IMR-90 (cell line): ENCODE measurements at regions not wholly inside any gene's neighbourhood (a gene's known extent, or its start where the extent isn't known, plus 50 kb on each side); places are given as distances from the start of the nearest gene placed in this dataset.

Source experiments
- ATAC-seq: fragments of 200-7000 bp; cut with Tn5 transposase; 2 replicates; pipeline ENCODE4 v1.9.1; 2020; ENCODE audit warnings: low read depth, mild to moderate bottlenecking, moderate library complexity
- BruUV-seq: library from RNA; stranded (reverse); fragments of 400-500 nt; replicated peaks from 2 replicates; lab custom pipeline; 2021; lab: Mats Ljungman, UMichigan
- CTCF ChIA-PET: fragments of 300-600 bp; formaldehyde crosslinking; extraction: SDS; loops from one replicate; lab custom pipeline; 2021; ENCODE audit warnings: antibody characterized with exemption; lab: Yijun Ruan, JAX
- POLR2A ChIA-PET: fragments of 300-600 bp; sonication (Branson Sonifier 250); formaldehyde crosslinking; loops from one replicate; lab custom pipeline; 2022; ENCODE audit warnings: antibody characterized with exemption; ENCODE audit not compliant: unreplicated experiment; lab: Charles Lee
- DNase-seq: peaks from one replicate; pipeline ENCODE4 v3.0.0; 2013
- H2AFZ ChIP-seq: replicated peaks from 2 replicates; pipeline ENCODE3; 2013; ENCODE audit warnings: low read length, mild to moderate bottlenecking; ENCODE audit not compliant: poor library complexity
- H2AK5ac ChIP-seq: 2 replicates; pipeline ENCODE4 v1.6.1; 2013; ENCODE audit warnings: low read depth, low read length, inconsistent platforms
- H2AK9ac ChIP-seq: replicated peaks from 2 replicates; pipeline ENCODE3; 2013; ENCODE audit warnings: mild to moderate bottlenecking, low read depth, low read length, moderate library complexity; ENCODE audit not compliant: poor library complexity
- H2BK120ac ChIP-seq: 2 replicates; pipeline ENCODE4 v1.6.1; 2013; ENCODE audit warnings: low read depth, low read length, inconsistent platforms
- H2BK15ac ChIP-seq: 3 replicates; pipeline ENCODE4 v1.6.1; 2013; ENCODE audit warnings: low read depth, low read length, inconsistent platforms
- H2BK20ac ChIP-seq: 2 replicates; pipeline ENCODE4 v1.6.1; 2013; ENCODE audit warnings: low read depth, mild to moderate bottlenecking, inconsistent platforms, low read length, moderate library complexity
- H2BK5ac ChIP-seq: 2 replicates; pipeline ENCODE4 v1.6.1; 2013; ENCODE audit warnings: mild to moderate bottlenecking, low read depth, low read length, inconsistent platforms; ENCODE audit not compliant: poor library complexity, severe bottlenecking
- H3K14ac ChIP-seq: replicated peaks from 2 replicates; pipeline ENCODE4 v1.6.1; 2013; ENCODE audit warnings: low read depth, low read length, inconsistent platforms
- H3K18ac ChIP-seq: 2 replicates; pipeline ENCODE4 v1.6.1; 2013; ENCODE audit warnings: low read depth, low read length, control low read depth
- H3K23ac ChIP-seq: 2 replicates; pipeline ENCODE4 v1.6.1; 2013; ENCODE audit warnings: low read depth, low read length, inconsistent platforms
- H3K27ac ChIP-seq: 2 replicates; pipeline ENCODE4 v1.5.1; 2013; ENCODE audit warnings: mild to moderate bottlenecking, control low read depth, low read length; ENCODE audit not compliant: insufficient read depth
- H3K27me3 ChIP-seq: 2 replicates; pipeline ENCODE4 v1.6.1; 2013; ENCODE audit warnings: low read length; ENCODE audit not compliant: control insufficient read depth, insufficient read depth
- H3K36me3 ChIP-seq: 2 replicates; pipeline ENCODE4 v1.6.1; 2013; ENCODE audit warnings: low read length, mixed read lengths; ENCODE audit not compliant: control insufficient read depth, insufficient read depth
- H3K4ac ChIP-seq: 2 replicates; pipeline ENCODE4 v1.6.1; 2013; ENCODE audit warnings: low read depth, low read length, inconsistent platforms
- H3K4me1 ChIP-seq: 2 replicates; pipeline ENCODE4 v1.6.1; 2013; ENCODE audit warnings: low read length, mixed read lengths; ENCODE audit not compliant: control insufficient read depth, insufficient read depth
- H3K4me2 ChIP-seq: 2 replicates; pipeline ENCODE4 v1.6.1; 2013; ENCODE audit warnings: low read depth, mild to moderate bottlenecking, control low read depth, low read length, moderate library complexity
- H3K4me3 ChIP-seq: 2 replicates; pipeline ENCODE4 v1.5.1; 2013; ENCODE audit warnings: low read depth, mild to moderate bottlenecking, control low read depth, low read length, moderate library complexity; ENCODE audit not compliant: insufficient read depth
- H3K56ac ChIP-seq: 2 replicates; pipeline ENCODE4 v1.6.1; 2013; ENCODE audit warnings: low read length, inconsistent platforms; ENCODE audit not compliant: insufficient read depth; ENCODE audit errors: extremely low read depth
- H3K79me1 ChIP-seq, 2 experiments: 2 replicates each; pipeline ENCODE4 v1.6.1; 2013; ENCODE audit warnings: low read length in 2 of 2, inconsistent platforms in 1 of 2, low read depth in 1 of 2
- H3K9ac ChIP-seq: 2 replicates; pipeline ENCODE4 v1.6.1; 2013; ENCODE audit warnings: low read depth, low read length, control low read depth
- H3K9me1 ChIP-seq: 2 replicates; pipeline ENCODE4 v1.6.1; 2013; ENCODE audit warnings: low read length, inconsistent platforms; ENCODE audit not compliant: insufficient read depth
- H3K9me3 ChIP-seq: 2 replicates; pipeline ENCODE4 v1.6.1; 2013; ENCODE audit warnings: low read length; ENCODE audit not compliant: control insufficient read depth, insufficient read depth
- H4K20me1 ChIP-seq: 2 replicates; pipeline ENCODE4 v1.6.1; 2013; ENCODE audit warnings: low read length, inconsistent platforms; ENCODE audit not compliant: insufficient read depth
- H4K5ac ChIP-seq: 2 replicates; pipeline ENCODE4 v1.6.1; 2013; ENCODE audit warnings: mild to moderate bottlenecking, low read depth, low read length, control low read depth
- H4K8ac ChIP-seq, 2 experiments: 2 replicates each; pipeline ENCODE4 v1.6.1; 2013; ENCODE audit warnings: low read depth in 2 of 2, low read length in 2 of 2, control low read depth in 1 of 2, inconsistent platforms in 1 of 2
- H4K91ac ChIP-seq: 2 replicates; pipeline ENCODE4 v1.6.1; 2013; ENCODE audit warnings: low read depth, low read length, inconsistent platforms; ENCODE audit not compliant: insufficient read depth
- BHLHE40 ChIP-seq: fragments of 150-350 bp; IDR thresholded peaks from 2 replicates; pipeline ENCODE4 v1.6.1; 2016; ENCODE audit warnings: mild to moderate bottlenecking, low read depth, low read length
- CEBPB ChIP-seq: IDR thresholded peaks from 2 replicates; pipeline ENCODE4 v1.6.1; 2012; ENCODE audit warnings: low read depth, low read length, improper control_type of control experiment
- CHD1 ChIP-seq: IDR thresholded peaks from 2 replicates; pipeline ENCODE4 v1.6.1; 2012; ENCODE audit warnings: low read depth, low read length, improper control_type of control experiment
- FOS ChIP-seq: fragments of 150-350 bp; IDR thresholded peaks from 2 replicates; pipeline ENCODE4 v1.6.1; 2016; ENCODE audit warnings: low read depth, low read length
- MAFK ChIP-seq: IDR thresholded peaks from 2 replicates; pipeline ENCODE4 v1.6.1; 2012; ENCODE audit warnings: low read depth, low read length, improper control_type of control experiment
- MAZ ChIP-seq: IDR thresholded peaks from 2 replicates; pipeline ENCODE4 v1.6.1; 2012; ENCODE audit warnings: low read depth, mild to moderate bottlenecking, low read length, improper control_type of control experiment, moderate library complexity, borderline replicate concordance
- MXI1 ChIP-seq: IDR thresholded peaks from 2 replicates; pipeline ENCODE4 v1.6.1; 2012; ENCODE audit warnings: low read depth, mild to moderate bottlenecking, low read length, moderate library complexity, borderline replicate concordance
- NFE2L2 ChIP-seq: fragments of 150-350 bp; IDR thresholded peaks from 2 replicates; pipeline ENCODE4 v1.6.1; 2016; ENCODE audit warnings: low read depth, mild to moderate bottlenecking, low read length
- POLR2A ChIP-seq: IDR thresholded peaks from 2 replicates; pipeline ENCODE4 v1.6.1; 2012; ENCODE audit warnings: mild to moderate bottlenecking, low read depth, low read length
- RAD21 ChIP-seq: IDR thresholded peaks from 2 replicates; pipeline ENCODE4 v1.6.1; 2012; ENCODE audit warnings: low read length, improper control_type of control experiment
- RCOR1 ChIP-seq: IDR thresholded peaks from 2 replicates; pipeline ENCODE4 v1.6.1; 2012; ENCODE audit warnings: mild to moderate bottlenecking, low read length, improper control_type of control experiment; ENCODE audit not compliant: insufficient replicate concordance
- RFX5 ChIP-seq: IDR thresholded peaks from 2 replicates; pipeline ENCODE4 v1.8.0; 2012; ENCODE audit warnings: low read depth, mild to moderate bottlenecking, low read length, moderate library complexity
- SMC3 ChIP-seq: fragments of 150-350 bp; IDR thresholded peaks from 2 replicates; pipeline ENCODE4 v1.6.1; 2016; ENCODE audit warnings: low read depth, mild to moderate bottlenecking, antibody characterized with exemption, low read length, moderate library complexity
- WGBS, 2 experiments: methylation state at CpG; one replicate each; pipeline versions ENCODE4 v1.1.5 to v1.1.7; 2013; ENCODE audit warnings: missing lambda C conversion rate in 2 of 2; ENCODE audit not compliant: insufficient read length in 1 of 2; ENCODE audit errors: extremely low coverage in 2 of 2; 5-methylcytosine and 5-hydroxymethylcytosine counted together
- dilution Hi-C: fragments of 300-500 bp; cut with HindIII; formaldehyde crosslinking; loops from one replicate; pipeline ENCODE4 v1.14.3; 2018; ENCODE audit warnings: low sequenced_read_pairs; ENCODE audit not compliant: unreplicated experiment
- in situ Hi-C: fragments of 300-500 bp; cut with MboI; formaldehyde crosslinking; loops from 3 replicates; pipeline ENCODE4 v1.14.3; 2019; ENCODE audit warnings: low sequenced_read_pairs, inconsistent platforms, mixed read lengths
- intact Hi-C: fragments of 100-400 bp; cut with micrococcal nuclease; formaldehyde crosslinking; loops from 2 replicates; pipeline ENCODE4 v1.10.0; 2022
- TF ChIP-seq, protein P1 (sequence below): conservative IDR thresholded peaks from 2 replicates; pipeline ENCODE4 v1.5.1; 2012; ENCODE audit warnings: mild to moderate bottlenecking, low read depth, low read length, improper control_type of control experiment
- TF ChIP-seq, protein P2 (sequence below): fragments of 150-350 bp; IDR thresholded peaks from 2 replicates; pipeline ENCODE4 v1.6.1; 2017; ENCODE audit warnings: mild to moderate bottlenecking, antibody characterized with exemption, low read length, low read depth
- TF ChIP-seq, protein P3 (sequence below): fragments of 150-350 bp; IDR thresholded peaks from 2 replicates; pipeline ENCODE4 v1.6.1; 2016; ENCODE audit warnings: low read depth, mild to moderate bottlenecking, low read length, moderate library complexity, borderline replicate concordance

DNA sequence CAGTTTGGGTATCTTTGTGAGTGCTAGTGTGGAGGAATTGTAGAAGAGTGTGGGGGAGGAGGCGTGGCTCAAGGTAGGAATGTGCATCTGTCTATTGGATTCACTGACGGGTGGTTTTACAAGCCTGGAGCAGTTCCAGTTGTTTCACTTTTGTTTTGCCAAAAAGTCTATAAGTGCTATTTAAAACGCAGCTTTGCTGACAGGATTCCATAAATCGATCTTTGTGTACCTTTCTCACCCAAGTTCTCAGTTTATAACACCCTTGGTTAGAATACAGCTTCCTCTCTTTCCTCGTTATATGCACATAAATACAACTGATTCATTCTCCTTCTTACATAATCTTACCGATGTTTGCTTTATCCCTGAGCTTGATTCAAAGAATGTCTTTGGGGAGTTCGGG lies 123.2 kb upstream of the UBE2E2 start:
- Histone ChIP-seq H2BK5ac (no peak overlapping the region), H3K27ac (no peak overlapping the region), H3K18ac (no peak overlapping the region), H3K9ac (no peak overlapping the region), H3K9me1 (no peaks in the 10 kb centered on the region), H4K5ac (no peak overlapping the region), H2AFZ (no peak overlapping the region), H2AK9ac (no peak overlapping the region), H3K79me1 (no peaks in the 10 kb centered on the region), H3K14ac (no peak overlapping the region), H3K4me1 (no peaks in the 10 kb centered on the region), H3K27me3 (peaks cover 6% of the 10 kb centered on the region; the same call in 1 of the 2 replicates), H3K23ac (no peak overlapping the region), H3K4me3 (no peak overlapping the region), H4K91ac (no peak overlapping the region), H3K4ac (no peak overlapping the region), H2BK120ac (no peak overlapping the region), H4K8ac (no peak overlapping the region), H4K20me1 (no peaks in the 10 kb centered on the region), H2AK5ac (no peak overlapping the region), H2BK20ac (no peak overlapping the region), H3K56ac (no peak overlapping the region), H3K9me3 (no peaks in the 10 kb centered on the region), H2BK15ac (no peak overlapping the region), H3K36me3 (no peaks in the 10 kb centered on the region), H3K4me2 (no peak overlapping the region)
- in situ Hi-C loops (no loop called here), intact Hi-C loops (no loop called here), dilution Hi-C loops (no loop called here)
- ChIA-PET CTCF (no interaction called here), POLR2A (no interaction called here)
- BruUV-seq, result no TSS peak
- TF ChIP-seq, protein P1, sequence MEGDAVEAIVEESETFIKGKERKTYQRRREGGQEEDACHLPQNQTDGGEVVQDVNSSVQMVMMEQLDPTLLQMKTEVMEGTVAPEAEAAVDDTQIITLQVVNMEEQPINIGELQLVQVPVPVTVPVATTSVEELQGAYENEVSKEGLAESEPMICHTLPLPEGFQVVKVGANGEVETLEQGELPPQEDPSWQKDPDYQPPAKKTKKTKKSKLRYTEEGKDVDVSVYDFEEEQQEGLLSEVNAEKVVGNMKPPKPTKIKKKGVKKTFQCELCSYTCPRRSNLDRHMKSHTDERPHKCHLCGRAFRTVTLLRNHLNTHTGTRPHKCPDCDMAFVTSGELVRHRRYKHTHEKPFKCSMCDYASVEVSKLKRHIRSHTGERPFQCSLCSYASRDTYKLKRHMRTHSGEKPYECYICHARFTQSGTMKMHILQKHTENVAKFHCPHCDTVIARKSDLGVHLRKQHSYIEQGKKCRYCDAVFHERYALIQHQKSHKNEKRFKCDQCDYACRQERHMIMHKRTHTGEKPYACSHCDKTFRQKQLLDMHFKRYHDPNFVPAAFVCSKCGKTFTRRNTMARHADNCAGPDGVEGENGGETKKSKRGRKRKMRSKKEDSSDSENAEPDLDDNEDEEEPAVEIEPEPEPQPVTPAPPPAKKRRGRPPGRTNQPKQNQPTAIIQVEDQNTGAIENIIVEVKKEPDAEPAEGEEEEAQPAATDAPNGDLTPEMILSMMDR, result no peak
- TF ChIP-seq, protein P2, sequence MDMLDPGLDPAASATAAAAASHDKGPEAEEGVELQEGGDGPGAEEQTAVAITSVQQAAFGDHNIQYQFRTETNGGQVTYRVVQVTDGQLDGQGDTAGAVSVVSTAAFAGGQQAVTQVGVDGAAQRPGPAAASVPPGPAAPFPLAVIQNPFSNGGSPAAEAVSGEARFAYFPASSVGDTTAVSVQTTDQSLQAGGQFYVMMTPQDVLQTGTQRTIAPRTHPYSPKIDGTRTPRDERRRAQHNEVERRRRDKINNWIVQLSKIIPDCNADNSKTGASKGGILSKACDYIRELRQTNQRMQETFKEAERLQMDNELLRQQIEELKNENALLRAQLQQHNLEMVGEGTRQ, result no peak
- no peak for TF ChIP-seq RAD21
- no peak for TF ChIP-seq NFE2L2
- no peak for TF ChIP-seq MXI1
- TF ChIP-seq SMC3, result no peak
- TF ChIP-seq RFX5, result no peak
- no peak for TF ChIP-seq POLR2A
- no peak for TF ChIP-seq RCOR1
- no peak for TF ChIP-seq FOS
- TF ChIP-seq BHLHE40, result no peak
- TF ChIP-seq CEBPB, result no peak
- TF ChIP-seq, protein P3, sequence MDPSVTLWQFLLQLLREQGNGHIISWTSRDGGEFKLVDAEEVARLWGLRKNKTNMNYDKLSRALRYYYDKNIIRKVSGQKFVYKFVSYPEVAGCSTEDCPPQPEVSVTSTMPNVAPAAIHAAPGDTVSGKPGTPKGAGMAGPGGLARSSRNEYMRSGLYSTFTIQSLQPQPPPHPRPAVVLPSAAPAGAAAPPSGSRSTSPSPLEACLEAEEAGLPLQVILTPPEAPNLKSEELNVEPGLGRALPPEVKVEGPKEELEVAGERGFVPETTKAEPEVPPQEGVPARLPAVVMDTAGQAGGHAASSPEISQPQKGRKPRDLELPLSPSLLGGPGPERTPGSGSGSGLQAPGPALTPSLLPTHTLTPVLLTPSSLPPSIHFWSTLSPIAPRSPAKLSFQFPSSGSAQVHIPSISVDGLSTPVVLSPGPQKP, result no peak
- no peak for TF ChIP-seq MAZ
- TF ChIP-seq MAFK, result no peak
- TF ChIP-seq CHD1, result no peak
- DNase-seq (no peak), ATAC-seq (no peak)
- 33% methylated on average over 2 of the region's 7 CpGs; no CpG with 5 or more reads in 1 of the 2 experiments for WGBS, 2 experiments
